Upper lobe of right lung (tissue), 1 donor: ENCODE measurements at regions not wholly inside any gene's neighbourhood (a gene's known extent, or its start where the extent isn't known, plus 50 kb on each side); places are given as distances from the start of the nearest gene placed in this dataset.
A peak's percentile ranks its signal among the peaks of the same experiment; 100 is the strongest.

ENCODE experiments used
- ATAC-seq: fragments of 200-7000 bp; cut with Tn5 transposase; one replicate; pipeline ENCODE4 v1.9.1; 2020; ENCODE audit warnings: mild to moderate bottlenecking, moderate library complexity
- DNase-seq: peaks from one replicate; pipeline ENCODE4 v3.0.0-alpha.2; 2020
- H3K27ac ChIP-seq: fragments of 200-600 bp; one replicate; pipeline ENCODE4 v1.8.0; 2022
- H3K27me3 ChIP-seq: fragments of 200-600 bp; one replicate; pipeline ENCODE4 v1.8.0; 2022; ENCODE audit warnings: mild to moderate bottlenecking
- H3K36me3 ChIP-seq: fragments of 200-600 bp; one replicate; pipeline ENCODE4 v1.8.0; 2022
- H3K4me1 ChIP-seq: fragments of 200-600 bp; one replicate; pipeline ENCODE4 v1.8.0; 2022
- H3K4me3 ChIP-seq: fragments of 200-600 bp; one replicate; pipeline ENCODE4 v1.8.0; 2022; ENCODE audit warnings: mild to moderate bottlenecking
- H3K9me3 ChIP-seq: fragments of 200-600 bp; one replicate; pipeline ENCODE4 v1.8.0; 2022
- intact Hi-C: fragments of 100-400 bp; cut with DNase I; formaldehyde crosslinking; loops from one replicate; pipeline ENCODE4 v1.11.0; 2022
- TF ChIP-seq, protein P1 (sequence below): fragments of 200-600 bp; IDR thresholded peaks from one replicate; pipeline ENCODE4 v1.8.0; 2022; ENCODE audit warnings: antibody characterized with exemption
- donor health status: DM: no; HTN: yes; CAD: no; lungs with severe emphysema.

DNA sequence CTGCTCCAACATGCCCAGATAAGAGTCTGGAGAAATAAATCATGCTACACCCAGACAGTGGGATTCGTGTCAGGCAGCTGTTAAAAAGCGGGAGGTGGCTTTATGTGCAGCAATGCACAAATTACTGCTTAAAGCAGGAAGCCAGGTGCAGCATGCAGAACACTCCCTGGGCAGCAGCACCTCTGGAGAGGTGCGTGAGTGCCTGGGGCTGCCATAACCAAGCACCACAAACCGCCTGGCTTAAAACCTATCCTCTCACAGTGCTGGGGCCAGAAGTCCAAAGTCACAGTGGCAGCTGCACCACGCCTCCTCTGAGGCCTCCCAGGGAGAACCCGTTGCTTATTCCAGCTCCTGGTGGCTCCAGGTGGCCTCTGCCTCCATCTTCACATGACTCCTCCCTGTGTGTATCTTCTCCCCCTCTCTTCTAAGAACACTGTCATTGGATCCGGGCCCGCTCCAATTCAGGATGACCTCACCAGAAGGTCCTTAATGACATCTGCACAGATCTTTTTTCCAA, 115.6 kb downstream of the SIK1 start:
- no peaks in the 10 kb centered on the region for H3K4me1 ChIP-seq
- no peaks in the 10 kb centered on the region for H3K9me3 ChIP-seq
- intact Hi-C loops: no loop called here
- DNase-seq (no peak), ATAC-seq (no peak)
- TF ChIP-seq, protein P1, sequence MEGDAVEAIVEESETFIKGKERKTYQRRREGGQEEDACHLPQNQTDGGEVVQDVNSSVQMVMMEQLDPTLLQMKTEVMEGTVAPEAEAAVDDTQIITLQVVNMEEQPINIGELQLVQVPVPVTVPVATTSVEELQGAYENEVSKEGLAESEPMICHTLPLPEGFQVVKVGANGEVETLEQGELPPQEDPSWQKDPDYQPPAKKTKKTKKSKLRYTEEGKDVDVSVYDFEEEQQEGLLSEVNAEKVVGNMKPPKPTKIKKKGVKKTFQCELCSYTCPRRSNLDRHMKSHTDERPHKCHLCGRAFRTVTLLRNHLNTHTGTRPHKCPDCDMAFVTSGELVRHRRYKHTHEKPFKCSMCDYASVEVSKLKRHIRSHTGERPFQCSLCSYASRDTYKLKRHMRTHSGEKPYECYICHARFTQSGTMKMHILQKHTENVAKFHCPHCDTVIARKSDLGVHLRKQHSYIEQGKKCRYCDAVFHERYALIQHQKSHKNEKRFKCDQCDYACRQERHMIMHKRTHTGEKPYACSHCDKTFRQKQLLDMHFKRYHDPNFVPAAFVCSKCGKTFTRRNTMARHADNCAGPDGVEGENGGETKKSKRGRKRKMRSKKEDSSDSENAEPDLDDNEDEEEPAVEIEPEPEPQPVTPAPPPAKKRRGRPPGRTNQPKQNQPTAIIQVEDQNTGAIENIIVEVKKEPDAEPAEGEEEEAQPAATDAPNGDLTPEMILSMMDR: no peak
- no peaks in the 10 kb centered on the region for H3K27me3 ChIP-seq
- no peak overlapping the region for H3K27ac ChIP-seq
- H3K4me3 ChIP-seq: no peak overlapping the region
- no peaks in the 10 kb centered on the region for H3K36me3 ChIP-seq

DNA sequence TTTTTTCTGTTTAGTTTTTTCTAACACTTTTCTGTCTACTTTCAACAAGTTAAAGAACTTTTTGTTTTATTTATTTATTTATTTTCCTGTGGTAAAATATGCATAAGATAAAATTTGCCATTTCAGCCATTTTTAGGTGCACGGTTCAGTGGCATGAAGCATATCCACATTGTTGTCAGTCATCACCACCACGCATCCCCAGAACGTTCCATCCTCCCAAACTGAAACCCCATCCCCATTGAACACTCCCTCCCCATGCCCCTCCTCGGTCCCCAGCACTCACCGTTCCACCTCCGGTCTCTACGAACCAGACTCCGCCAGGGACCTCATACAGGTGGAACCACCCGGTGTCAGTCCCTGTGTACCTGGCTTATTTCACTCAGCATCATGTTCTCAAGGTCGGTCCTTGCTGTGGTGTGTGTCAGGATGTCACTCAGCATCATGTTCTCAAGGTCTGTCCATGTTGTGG, 118.1 kb downstream of the SIK1 start:
- DNase-seq: peak; percentile 26

DNA sequence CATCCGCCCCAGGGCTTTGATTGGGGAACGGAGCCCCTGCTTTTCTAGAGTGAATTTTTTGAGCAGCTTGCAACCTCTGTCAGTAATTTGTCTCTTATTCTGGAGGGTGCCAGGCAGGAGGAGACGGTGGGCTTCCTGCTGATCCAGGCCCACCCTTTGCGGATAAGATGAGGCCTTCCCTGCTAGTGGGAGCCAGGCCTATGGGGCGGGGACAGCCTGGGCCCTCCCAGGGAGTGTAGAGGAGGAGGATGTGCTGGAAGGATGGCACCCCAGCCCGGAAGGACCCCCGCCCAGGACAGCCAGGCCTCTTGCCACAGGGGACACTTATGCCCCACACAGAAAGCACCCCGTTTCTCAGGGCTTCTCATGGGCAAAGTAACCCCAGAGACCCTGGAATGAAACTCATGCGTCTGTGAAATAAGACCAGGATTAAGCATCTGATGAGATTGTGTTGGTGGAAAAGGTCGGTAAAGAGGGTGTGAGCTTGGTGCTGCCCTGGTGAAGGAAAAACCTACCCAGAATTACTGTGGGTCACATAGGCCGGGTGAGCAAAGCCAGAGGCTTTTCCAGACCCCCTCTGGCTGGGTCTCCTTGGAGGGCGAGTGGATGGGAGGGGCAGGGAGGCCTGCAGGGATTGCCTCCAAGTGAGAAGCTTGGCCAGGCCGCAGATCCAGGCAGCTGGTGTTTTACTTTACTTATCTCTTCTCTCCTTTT, 118.7 kb downstream of the SIK1 start:
- no peaks in the 10 kb centered on the region for H3K4me1 ChIP-seq
- H3K27me3 ChIP-seq: no peaks in the 10 kb centered on the region
- DNase-seq (peak; percentile 52), ATAC-seq (no peak)
- no peaks in the 10 kb centered on the region for H3K9me3 ChIP-seq
- H3K27ac ChIP-seq: no peak overlapping the region
- intact Hi-C loops: no loop called here
- TF ChIP-seq, protein P1: no peak
- H3K4me3 ChIP-seq: no peak overlapping the region
- H3K36me3 ChIP-seq: no peaks in the 10 kb centered on the region

More for the DNA sequence above, 118.1 kb downstream of the SIK1 start:
- no peaks in the 10 kb centered on the region for H3K27me3 ChIP-seq
- no peaks in the 10 kb centered on the region for H3K4me1 ChIP-seq
- H3K36me3 ChIP-seq: no peaks in the 10 kb centered on the region
- intact Hi-C loops: no loop called here
- H3K9me3 ChIP-seq: no peaks in the 10 kb centered on the region
- H3K27ac ChIP-seq: no peak overlapping the region
- TF ChIP-seq, protein P1: no peak
- no peak overlapping the region for H3K4me3 ChIP-seq
- ATAC-seq: no peak

DNA sequence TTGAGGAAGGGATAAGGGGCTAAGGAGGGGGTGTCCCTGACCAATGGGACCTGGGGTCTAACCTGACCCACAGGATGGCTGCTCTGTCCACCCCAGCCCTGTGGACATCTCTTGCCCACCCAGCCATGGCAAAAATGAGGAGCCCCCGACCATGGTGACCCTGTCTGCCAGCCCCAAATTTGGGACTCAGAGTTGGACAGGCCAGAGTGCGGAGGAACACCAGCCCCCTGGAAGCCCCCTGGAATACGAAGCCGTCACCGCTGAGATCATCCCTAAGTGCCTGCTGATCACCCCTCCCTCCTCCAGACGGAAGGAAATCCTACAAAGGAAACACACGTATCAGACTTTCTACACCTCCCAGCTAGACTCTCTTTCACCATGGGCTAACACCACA, 119.3 kb downstream of the SIK1 start:
- Histone ChIP-seq H3K9me3 (no peaks in the 10 kb centered on the region), H3K4me3 (no peak overlapping the region), H3K27ac (no peak overlapping the region), H3K4me1 (no peaks in the 10 kb centered on the region), H3K36me3 (no peaks in the 10 kb centered on the region), H3K27me3 (no peaks in the 10 kb centered on the region)
- TF ChIP-seq, protein P1: no peak
- intact Hi-C loops: no loop called here
- ATAC-seq (no peak), DNase-seq (no peak)

DNA sequence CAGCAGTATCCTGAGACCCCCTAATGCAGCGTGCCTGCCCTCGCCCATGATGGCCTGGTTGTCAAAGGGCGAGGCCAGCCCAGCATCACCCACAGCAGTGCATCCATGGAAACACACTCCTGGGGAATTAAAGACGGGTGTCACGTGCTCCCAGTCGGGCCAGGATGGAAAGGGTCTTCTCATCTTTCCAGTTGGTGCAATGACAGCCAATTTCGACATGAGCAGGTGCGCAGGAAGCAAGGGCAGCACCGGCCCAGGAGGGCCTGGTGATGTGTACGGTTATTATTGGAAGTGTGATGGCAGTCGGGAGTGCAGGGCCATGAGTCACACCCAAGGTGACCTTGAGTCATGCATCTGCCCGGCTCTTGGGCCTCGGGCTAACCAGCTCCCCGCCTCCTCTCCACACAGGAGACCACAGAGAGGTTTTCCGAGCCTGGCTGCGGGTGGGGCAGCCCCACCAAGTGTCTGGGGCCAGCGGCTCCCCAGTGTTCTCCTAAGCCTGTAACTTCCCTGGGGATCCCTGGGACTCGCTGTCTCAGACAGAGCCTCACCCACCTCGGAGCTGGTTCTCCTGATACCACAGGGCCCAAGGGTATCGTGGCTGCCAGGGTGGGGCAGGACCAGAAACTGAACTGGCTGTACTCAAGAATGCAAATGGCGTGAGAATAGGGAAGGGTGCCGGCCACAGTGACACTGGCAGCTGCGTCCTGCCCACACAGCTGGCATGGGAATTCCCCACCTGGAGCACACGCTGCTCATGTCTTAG, 119.8 kb downstream of the SIK1 start:
- Histone ChIP-seq H3K27ac (no peak overlapping the region), H3K36me3 (no peaks in the 10 kb centered on the region), H3K4me3 (no peak overlapping the region), H3K9me3 (no peaks in the 10 kb centered on the region), H3K4me1 (no peaks in the 10 kb centered on the region), H3K27me3 (no peaks in the 10 kb centered on the region)
- TF ChIP-seq, protein P1: no peak
- intact Hi-C loops: no loop called here
- peak; percentile 63 for DNase-seq
- ATAC-seq: peak; percentile 28
